Body of pancreas (tissue), 4 donors: ENCODE measurements at regions not wholly inside any gene's neighbourhood (a gene's known extent, or its start where the extent isn't known, plus 50 kb on each side); places are given as distances from the start of the nearest gene placed in this dataset.

Experiments used
- POLR2A ChIP-seq, 3 donors: fragments of 450-650 bp; IDR thresholded peaks; one replicate each; pipeline ENCODE4 v1.6.1; 2016; ENCODE audit warnings: antibody characterized with exemption in 3 of 3, mild to moderate bottlenecking in 2 of 3
- TF ChIP-seq, protein P1 (sequence below), 7 experiments: fragments of 450-650 bp in 4 of 7; fragments of 200-600 bp in 3 of 7; sonication (generic) in 3 of 7; IDR thresholded peaks; one replicate each; pipeline ENCODE4 v1.5.1; 2016 to 2019; ENCODE audit warnings: antibody characterized with exemption in 7 of 7

DNA sequence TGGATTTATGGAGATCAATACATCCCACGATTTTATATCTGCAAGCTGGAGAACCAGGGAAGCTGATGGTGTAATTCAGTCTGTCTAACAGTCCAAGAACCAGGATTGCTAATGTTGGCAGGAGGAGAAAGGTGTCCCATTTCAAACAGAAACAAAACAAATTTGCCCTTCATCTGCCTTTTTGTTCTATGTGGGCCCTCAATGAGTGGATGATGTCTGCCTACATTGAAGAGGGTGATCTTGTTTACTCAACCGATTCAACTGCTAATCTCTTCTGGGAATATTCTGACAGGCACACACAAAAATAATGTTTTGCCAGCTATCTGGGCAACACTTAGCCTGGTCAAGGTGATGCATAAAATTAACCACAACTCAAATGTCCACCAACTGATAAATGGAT, 65.1 kb upstream of the IL33 start:
- TF ChIP-seq POLR2A (IDR thresholded peaks at IDR 0.05) = no peak
- TF ChIP-seq, protein P1, sequence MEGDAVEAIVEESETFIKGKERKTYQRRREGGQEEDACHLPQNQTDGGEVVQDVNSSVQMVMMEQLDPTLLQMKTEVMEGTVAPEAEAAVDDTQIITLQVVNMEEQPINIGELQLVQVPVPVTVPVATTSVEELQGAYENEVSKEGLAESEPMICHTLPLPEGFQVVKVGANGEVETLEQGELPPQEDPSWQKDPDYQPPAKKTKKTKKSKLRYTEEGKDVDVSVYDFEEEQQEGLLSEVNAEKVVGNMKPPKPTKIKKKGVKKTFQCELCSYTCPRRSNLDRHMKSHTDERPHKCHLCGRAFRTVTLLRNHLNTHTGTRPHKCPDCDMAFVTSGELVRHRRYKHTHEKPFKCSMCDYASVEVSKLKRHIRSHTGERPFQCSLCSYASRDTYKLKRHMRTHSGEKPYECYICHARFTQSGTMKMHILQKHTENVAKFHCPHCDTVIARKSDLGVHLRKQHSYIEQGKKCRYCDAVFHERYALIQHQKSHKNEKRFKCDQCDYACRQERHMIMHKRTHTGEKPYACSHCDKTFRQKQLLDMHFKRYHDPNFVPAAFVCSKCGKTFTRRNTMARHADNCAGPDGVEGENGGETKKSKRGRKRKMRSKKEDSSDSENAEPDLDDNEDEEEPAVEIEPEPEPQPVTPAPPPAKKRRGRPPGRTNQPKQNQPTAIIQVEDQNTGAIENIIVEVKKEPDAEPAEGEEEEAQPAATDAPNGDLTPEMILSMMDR (IDR thresholded peaks at IDR 0.05) = no peak
